MM.1S (cell line): ENCODE measurements at regions not wholly inside any gene's neighbourhood (a gene's known extent, or its start where the extent isn't known, plus 50 kb on each side); places are given as distances from the start of the nearest gene placed in this dataset.
A peak's percentile ranks its signal among the peaks of the same experiment; 100 is the strongest.

Experiments
- DNase-seq: peaks from one replicate; pipeline ENCODE4 v3.0.0-alpha.2; 2015
- H2AFZ ChIP-seq: fragments of 300-600 bp; sonication (generic); 2 replicates; pipeline ENCODE4 v1.6.0; 2016; ENCODE audit warnings: antibody characterized with exemption, low read length
- H3F3A ChIP-seq: fragments of 300-600 bp; sonication (generic); 2 replicates; pipeline ENCODE4 v1.6.1; 2016; ENCODE audit warnings: mild to moderate bottlenecking, antibody characterized with exemption, low read length, moderate library complexity, mixed read lengths; ENCODE audit not compliant: insufficient read depth
- H3K27ac ChIP-seq: fragments of 300-600 bp; sonication (generic); 2 replicates; pipeline ENCODE4 v1.5.1; 2016; ENCODE audit warnings: mild to moderate bottlenecking, low read length
- H3K27me3 ChIP-seq: fragments of 300-600 bp; sonication (generic); replicated peaks from 2 replicates; pipeline ENCODE4 v1.6.0; 2016; ENCODE audit warnings: low read length; ENCODE audit not compliant: insufficient read depth
- H3K36me3 ChIP-seq: fragments of 300-600 bp; sonication (generic); replicated peaks from 2 replicates; pipeline ENCODE4 v1.6.1; 2016; ENCODE audit warnings: mild to moderate bottlenecking, low read length, mixed read lengths; ENCODE audit not compliant: insufficient read depth
- H3K4me1 ChIP-seq: fragments of 300-600 bp; sonication (generic); 2 replicates; pipeline ENCODE4 v1.6.1; 2016; ENCODE audit warnings: low read length, mixed read lengths
- H3K4me2 ChIP-seq: fragments of 300-600 bp; sonication (generic); 2 replicates; pipeline ENCODE4 v1.6.0; 2016; ENCODE audit warnings: low read depth, low read length
- H3K4me3 ChIP-seq: fragments of 300-600 bp; sonication (generic); 2 replicates; pipeline ENCODE4 v1.5.1; 2016; ENCODE audit warnings: low read length, mixed read lengths
- H3K79me2 ChIP-seq: fragments of 300-600 bp; sonication (generic); 2 replicates; pipeline ENCODE4 v1.6.1; 2016; ENCODE audit warnings: mixed run types, low read length, mixed read lengths
- H3K9ac ChIP-seq: fragments of 300-600 bp; sonication (generic); 2 replicates; pipeline ENCODE4 v1.6.1; 2016; ENCODE audit warnings: low read length, mixed read lengths
- H3K9me2 ChIP-seq: fragments of 300-600 bp; sonication (generic); replicated peaks from 2 replicates; pipeline ENCODE4 v1.6.1; 2016; ENCODE audit warnings: mild to moderate bottlenecking, low read length, mixed read lengths; ENCODE audit not compliant: insufficient read depth
- H3K9me3 ChIP-seq: fragments of 300-600 bp; sonication (generic); replicated peaks from 2 replicates; pipeline ENCODE4 v1.6.1; 2016; ENCODE audit warnings: mild to moderate bottlenecking, low read length, mixed read lengths; ENCODE audit not compliant: insufficient read depth
- H4K20me1 ChIP-seq: fragments of 300-600 bp; sonication (generic); 2 replicates; pipeline ENCODE4 v1.6.1; 2016; ENCODE audit warnings: mild to moderate bottlenecking, low read length, moderate library complexity, mixed read lengths; ENCODE audit not compliant: insufficient read depth
- EZH2 ChIP-seq: fragments of 300-600 bp; sonication (generic); optimal IDR thresholded peaks from 2 replicates; pipeline ENCODE3; 2017; ENCODE audit warnings: low read depth, mild to moderate bottlenecking, antibody characterized with exemption, low read length, mixed read lengths
- EZH2phosphoT487 ChIP-seq: fragments of 300-600 bp; sonication (generic); IDR thresholded peaks from 2 replicates; pipeline ENCODE4 v1.6.1; 2018; ENCODE audit warnings: antibody characterized with exemption, low read length
- TF ChIP-seq, protein P1 (sequence below): fragments of 300-600 bp; sonication (generic); IDR thresholded peaks from 2 replicates; pipeline ENCODE4 v1.5.1; 2016; ENCODE audit warnings: antibody characterized with exemption, low read length, mixed read lengths

- Histone ChIP-seq H3K4me2 (no peak overlapping the region), H3K9me3 (no peaks in the 10 kb centered on the region), H3K27ac (no peak overlapping the region), H3K4me1 (no peaks in the 10 kb centered on the region), H3K79me2 (no peaks in the 10 kb centered on the region), H3K4me3 (no peak overlapping the region), H3K9me2 (no peaks in the 10 kb centered on the region), H3F3A (no peaks in the 10 kb centered on the region), H3K9ac (no peak overlapping the region), H3K27me3 (no peaks in the 10 kb centered on the region), H2AFZ (no peak overlapping the region), H4K20me1 (no peaks in the 10 kb centered on the region), H3K36me3 (no peaks in the 10 kb centered on the region)
- TF ChIP-seq EZH2phosphoT487 (no peak), EZH2 (no peak)
- TF ChIP-seq, protein P1, sequence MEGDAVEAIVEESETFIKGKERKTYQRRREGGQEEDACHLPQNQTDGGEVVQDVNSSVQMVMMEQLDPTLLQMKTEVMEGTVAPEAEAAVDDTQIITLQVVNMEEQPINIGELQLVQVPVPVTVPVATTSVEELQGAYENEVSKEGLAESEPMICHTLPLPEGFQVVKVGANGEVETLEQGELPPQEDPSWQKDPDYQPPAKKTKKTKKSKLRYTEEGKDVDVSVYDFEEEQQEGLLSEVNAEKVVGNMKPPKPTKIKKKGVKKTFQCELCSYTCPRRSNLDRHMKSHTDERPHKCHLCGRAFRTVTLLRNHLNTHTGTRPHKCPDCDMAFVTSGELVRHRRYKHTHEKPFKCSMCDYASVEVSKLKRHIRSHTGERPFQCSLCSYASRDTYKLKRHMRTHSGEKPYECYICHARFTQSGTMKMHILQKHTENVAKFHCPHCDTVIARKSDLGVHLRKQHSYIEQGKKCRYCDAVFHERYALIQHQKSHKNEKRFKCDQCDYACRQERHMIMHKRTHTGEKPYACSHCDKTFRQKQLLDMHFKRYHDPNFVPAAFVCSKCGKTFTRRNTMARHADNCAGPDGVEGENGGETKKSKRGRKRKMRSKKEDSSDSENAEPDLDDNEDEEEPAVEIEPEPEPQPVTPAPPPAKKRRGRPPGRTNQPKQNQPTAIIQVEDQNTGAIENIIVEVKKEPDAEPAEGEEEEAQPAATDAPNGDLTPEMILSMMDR, result no peak
- DNase-seq, result no peak
These were observed 415.3 kb downstream of the CETN3 start for GRCh38 chr5:89994266-89994665.

- no peaks in the 10 kb centered on the region for H3K9me3 ChIP-seq
- no peak overlapping the region for H3K9ac ChIP-seq
- H3K4me1 ChIP-seq, result no peaks in the 10 kb centered on the region
- H3K4me2 ChIP-seq, result no peak overlapping the region
- H3K9me2 ChIP-seq, result no peaks in the 10 kb centered on the region
- no peaks in the 10 kb centered on the region for H4K20me1 ChIP-seq
- H3K36me3 ChIP-seq, result no peaks in the 10 kb centered on the region
- H3K79me2 ChIP-seq, result no peaks in the 10 kb centered on the region
- TF ChIP-seq, protein P1, result no peak
- TF ChIP-seq EZH2 (no peak), EZH2phosphoT487 (no peak)
- DNase-seq, result peak; percentile 60
- 0 out of 2 replicates have a peak overlapping the region, but pooled peaks have one; percentile 16 for H3K27ac ChIP-seq
- no peaks in the 10 kb centered on the region for H3K27me3 ChIP-seq
- H3K4me3 ChIP-seq, result no peak overlapping the region
- no peak overlapping the region for H2AFZ ChIP-seq
- H3F3A ChIP-seq, result no peaks in the 10 kb centered on the region
These were observed 417.4 kb downstream of the CETN3 start for GRCh38 chr5:89992201-89992600.

GRCh38 chr5:89991592-89991991 is 418.0 kb downstream of the CETN3 start:
- Histone ChIP-seq H3K9ac (no peak overlapping the region), H3K4me3 (no peak overlapping the region), H3K9me3 (no peaks in the 10 kb centered on the region), H2AFZ (no peak overlapping the region), H3K36me3 (no peaks in the 10 kb centered on the region), H3K27ac (0 out of 2 replicates have a peak overlapping the region, but pooled peaks have one; percentile 16), H3K79me2 (no peaks in the 10 kb centered on the region), H3K9me2 (no peaks in the 10 kb centered on the region), H3K4me2 (no peak overlapping the region), H3F3A (no peaks in the 10 kb centered on the region), H3K4me1 (no peaks in the 10 kb centered on the region), H3K27me3 (no peaks in the 10 kb centered on the region), H4K20me1 (no peaks in the 10 kb centered on the region)
- no peak for TF ChIP-seq EZH2phosphoT487
- TF ChIP-seq EZH2, result no peak
- TF ChIP-seq, protein P1, result no peak
- no peak for DNase-seq
